ENCODE measurements at regions not wholly inside any gene's neighbourhood (a gene's known extent, or its start where the extent isn't known, plus 50 kb on each side); places are given as distances from the start of the nearest gene placed in this dataset.

DNA sequence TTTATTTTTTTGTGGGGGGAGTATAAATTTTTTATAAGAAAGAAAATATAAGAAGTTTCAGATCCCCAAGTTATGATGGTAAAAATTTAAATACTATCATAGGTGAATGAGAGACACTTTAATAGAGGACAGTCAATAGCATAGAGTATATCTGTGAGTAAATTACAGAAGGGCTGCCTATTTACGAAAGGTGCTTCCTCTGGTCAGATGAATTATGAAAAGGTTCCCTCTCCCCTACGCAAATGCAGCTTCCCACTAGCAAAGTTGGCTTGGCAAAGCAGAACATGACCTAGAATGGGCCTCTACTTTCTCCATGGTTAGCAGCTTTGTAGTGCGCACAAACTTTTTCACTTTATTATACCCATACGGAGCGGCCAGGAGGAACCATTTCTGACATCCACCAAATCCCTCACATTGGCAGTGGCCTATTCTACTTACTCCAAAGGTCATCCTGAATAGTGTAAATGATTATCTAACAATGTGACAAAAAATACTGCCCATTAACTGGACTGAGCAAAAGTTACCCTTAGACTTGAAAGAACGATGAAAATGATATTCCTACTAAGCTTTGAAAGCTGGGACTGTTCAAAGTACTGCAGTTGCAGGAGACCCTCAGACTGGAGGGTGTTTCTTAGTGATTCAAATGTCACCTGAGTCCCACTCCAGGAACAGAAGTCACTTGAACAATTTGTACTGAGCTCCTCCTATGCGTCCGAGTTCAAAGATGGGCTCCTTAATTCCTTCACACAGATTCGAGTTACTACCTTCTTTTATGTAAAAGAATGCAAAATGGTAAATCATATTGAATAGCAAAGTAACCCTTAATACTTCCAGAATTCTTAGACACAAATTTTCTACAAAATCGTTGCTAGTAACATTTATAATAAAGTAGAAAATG is 148.5 kb downstream of the NOL4 start:
- TF ChIP-seq, protein P1, sequence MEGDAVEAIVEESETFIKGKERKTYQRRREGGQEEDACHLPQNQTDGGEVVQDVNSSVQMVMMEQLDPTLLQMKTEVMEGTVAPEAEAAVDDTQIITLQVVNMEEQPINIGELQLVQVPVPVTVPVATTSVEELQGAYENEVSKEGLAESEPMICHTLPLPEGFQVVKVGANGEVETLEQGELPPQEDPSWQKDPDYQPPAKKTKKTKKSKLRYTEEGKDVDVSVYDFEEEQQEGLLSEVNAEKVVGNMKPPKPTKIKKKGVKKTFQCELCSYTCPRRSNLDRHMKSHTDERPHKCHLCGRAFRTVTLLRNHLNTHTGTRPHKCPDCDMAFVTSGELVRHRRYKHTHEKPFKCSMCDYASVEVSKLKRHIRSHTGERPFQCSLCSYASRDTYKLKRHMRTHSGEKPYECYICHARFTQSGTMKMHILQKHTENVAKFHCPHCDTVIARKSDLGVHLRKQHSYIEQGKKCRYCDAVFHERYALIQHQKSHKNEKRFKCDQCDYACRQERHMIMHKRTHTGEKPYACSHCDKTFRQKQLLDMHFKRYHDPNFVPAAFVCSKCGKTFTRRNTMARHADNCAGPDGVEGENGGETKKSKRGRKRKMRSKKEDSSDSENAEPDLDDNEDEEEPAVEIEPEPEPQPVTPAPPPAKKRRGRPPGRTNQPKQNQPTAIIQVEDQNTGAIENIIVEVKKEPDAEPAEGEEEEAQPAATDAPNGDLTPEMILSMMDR (IDR thresholded peaks at IDR 0.05; ENCODE audit: low read length): no peak
- TF ChIP-seq EZH2 (optimal IDR thresholded peaks at IDR 0.05; ENCODE audit: low read depth, low read length): no peak
